ENCODE measurements at regions not wholly inside any gene's neighbourhood (a gene's known extent, or its start where the extent isn't known, plus 50 kb on each side); places are given as distances from the start of the nearest gene placed in this dataset.

GRCh38 chr12:107221913-107222312, 128.6 kb upstream of the CRY1 start:
- Mint-ChIP-seq H3K36me3 (ENCODE audit: low read depth) (no peaks in the 10 kb centered on the region), H3K4me3 (ENCODE audit: unreplicated experiment) (no peak overlapping the region), H3K27ac (ENCODE audit: unreplicated experiment) (no peak overlapping the region), H3K4me1 (ENCODE audit: low read depth) (peaks cover 5% of the 10 kb centered on the region), H3K9me3 (ENCODE audit: low read depth) (no peaks in the 10 kb centered on the region), H3K27me3 (ENCODE audit: low read depth) (peaks cover 24% of the 10 kb centered on the region)
- no peak for DNase-seq (ENCODE audit: low spot score)
- TF ChIP-seq CTCF (IDR thresholded peaks at IDR 0.05) = no peak

GRCh38 chr12:107223821-107224220, 130.5 kb upstream of the CRY1 start:
- no peaks in the 10 kb centered on the region for H3K9me3 Mint-ChIP-seq (ENCODE audit: low read depth)
- TF ChIP-seq CTCF (IDR thresholded peaks at IDR 0.05) = no peak
- peaks cover 27% of the 10 kb centered on the region for H3K27me3 Mint-ChIP-seq (ENCODE audit: low read depth)
- peaks cover 5% of the 10 kb centered on the region for H3K4me1 Mint-ChIP-seq (ENCODE audit: low read depth)
- no peak overlapping the region for H3K4me3 Mint-ChIP-seq (ENCODE audit: unreplicated experiment)
- no peak for DNase-seq (ENCODE audit: low spot score)
- no peaks in the 10 kb centered on the region for H3K36me3 Mint-ChIP-seq (ENCODE audit: low read depth)
- H3K27ac Mint-ChIP-seq (ENCODE audit: unreplicated experiment) = no peak overlapping the region

GRCh38 chr12:107225635-107226034, 132.3 kb upstream of the CRY1 start:
- Mint-ChIP-seq H3K4me3 (ENCODE audit: unreplicated experiment) (no peak overlapping the region), H3K9me3 (ENCODE audit: low read depth) (no peaks in the 10 kb centered on the region), H3K27ac (ENCODE audit: unreplicated experiment) (no peak overlapping the region), H3K36me3 (ENCODE audit: low read depth) (no peaks in the 10 kb centered on the region), H3K27me3 (ENCODE audit: low read depth) (peaks cover 16% of the 10 kb centered on the region), H3K4me1 (ENCODE audit: low read depth) (peaks cover 5% of the 10 kb centered on the region)
- no peak for DNase-seq (ENCODE audit: low spot score)
- TF ChIP-seq CTCF (IDR thresholded peaks at IDR 0.05) = no peak

GRCh38 chr12:107226126-107226525, 132.8 kb upstream of the CRY1 start:
- Mint-ChIP-seq H3K4me1 (ENCODE audit: low read depth) (peaks cover 5% of the 10 kb centered on the region), H3K36me3 (ENCODE audit: low read depth) (no peaks in the 10 kb centered on the region), H3K27ac (ENCODE audit: unreplicated experiment) (no peak overlapping the region), H3K9me3 (ENCODE audit: low read depth) (no peaks in the 10 kb centered on the region), H3K4me3 (ENCODE audit: unreplicated experiment) (no peak overlapping the region), H3K27me3 (ENCODE audit: low read depth) (peaks cover 16% of the 10 kb centered on the region)
- no peak for DNase-seq (ENCODE audit: low spot score)
- TF ChIP-seq CTCF (IDR thresholded peaks at IDR 0.05) = no peak

- H3K36me3 Mint-ChIP-seq (ENCODE audit: low read depth) = no peaks in the 10 kb centered on the region
These were observed 134.7 kb upstream of the CRY1 start for GRCh38 chr12:107228076-107228475.

More at GRCh38 chr12:107228076-107228475, 134.7 kb upstream of the CRY1 start:
- H3K27ac Mint-ChIP-seq (ENCODE audit: unreplicated experiment) = no peak overlapping the region
- no peak overlapping the region for H3K4me3 Mint-ChIP-seq (ENCODE audit: unreplicated experiment)
- no peaks in the 10 kb centered on the region for H3K9me3 Mint-ChIP-seq (ENCODE audit: low read depth)
- DNase-seq (ENCODE audit: low spot score) = no peak
- H3K27me3 Mint-ChIP-seq (ENCODE audit: low read depth) = peaks cover 10% of the 10 kb centered on the region
- TF ChIP-seq CTCF (IDR thresholded peaks at IDR 0.05) = no peak
- peaks cover 5% of the 10 kb centered on the region for H3K4me1 Mint-ChIP-seq (ENCODE audit: low read depth)

All from chondrocyte (in vitro differentiated cells).